ENCODE measurements at regions not wholly inside any gene's neighbourhood (a gene's known extent, or its start where the extent isn't known, plus 50 kb on each side); places are given as distances from the start of the nearest gene placed in this dataset.
A peak's percentile ranks its signal among the peaks of the same experiment; 100 is the strongest.

DNA sequence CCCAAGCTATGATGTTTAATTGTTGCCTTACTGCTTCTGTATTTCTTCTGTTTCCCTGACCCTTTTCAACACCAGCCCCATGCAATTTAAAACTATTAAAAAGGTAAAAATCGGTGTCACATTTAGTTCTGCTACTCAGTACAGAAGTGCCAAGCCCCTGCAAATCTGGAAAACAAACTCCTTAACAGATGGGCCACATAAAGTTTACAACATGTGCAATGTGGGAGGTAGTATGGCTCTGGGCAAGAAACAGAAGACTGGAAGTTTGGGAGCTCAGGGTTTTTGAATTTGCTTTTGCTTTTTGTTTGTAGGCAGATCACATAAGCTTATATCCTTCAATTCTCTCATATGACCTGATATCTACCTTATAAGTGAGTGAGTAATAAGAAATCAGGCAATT lies 404.0 kb upstream of the ATP2B1 start:
- no peak for DNase-seq

DNA sequence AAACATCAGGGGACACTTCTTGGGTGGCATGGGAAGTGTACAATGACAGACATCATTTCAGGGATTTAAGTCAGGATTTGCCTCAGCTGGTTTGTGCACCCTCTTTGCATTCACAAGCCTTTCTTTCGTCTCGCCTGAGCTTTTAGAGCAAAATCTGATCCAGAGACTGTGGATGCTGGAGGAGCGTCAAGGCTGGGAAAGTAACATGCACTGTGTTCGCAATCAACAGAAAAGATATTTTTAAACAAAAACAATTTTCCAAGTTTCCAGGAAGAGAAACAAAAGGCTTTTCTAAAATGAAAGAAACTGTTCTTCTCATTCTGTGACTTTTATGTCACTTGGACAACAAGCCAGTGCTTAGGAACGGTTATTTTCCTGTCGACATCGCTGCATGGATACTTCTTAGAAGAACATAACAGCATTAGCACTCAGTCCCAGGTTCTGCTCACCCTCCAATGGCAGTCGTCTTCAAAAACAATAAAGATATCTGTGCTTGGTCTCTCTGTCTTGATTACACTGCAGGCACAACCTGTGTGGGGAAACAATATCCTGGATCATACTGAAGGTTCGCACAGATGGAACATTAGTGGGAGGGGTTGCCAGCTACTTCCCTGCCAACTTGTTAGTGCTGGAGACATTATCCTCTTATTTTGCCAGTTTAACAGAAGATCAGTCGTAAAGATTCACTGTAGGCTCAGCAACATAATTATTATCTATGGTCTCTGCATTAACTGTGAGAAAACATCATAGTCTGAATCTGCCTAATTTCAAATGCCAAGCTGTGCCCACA lies 403.3 kb upstream of the ATP2B1 start:
- no peak for DNase-seq

DNA sequence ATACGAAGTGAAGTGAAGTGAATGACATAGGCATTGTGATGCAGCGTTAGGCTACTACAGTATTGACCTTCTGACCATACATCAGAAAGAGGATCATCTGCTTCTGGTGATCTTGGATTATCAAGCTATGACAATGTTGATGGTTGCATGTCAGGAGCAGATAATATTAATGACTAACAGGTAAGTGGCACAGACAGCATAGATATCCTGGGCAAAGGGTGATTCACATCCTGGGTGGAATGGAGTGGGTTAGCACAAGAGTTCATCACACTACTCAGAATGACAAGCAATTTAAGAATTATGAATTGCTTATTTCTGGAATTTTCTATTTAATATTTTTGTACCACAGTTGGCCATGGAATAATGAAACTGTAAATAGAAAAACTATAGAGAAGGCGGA lies 397.9 kb upstream of the ATP2B1 start:
- DNase-seq, result no peak

DNA sequence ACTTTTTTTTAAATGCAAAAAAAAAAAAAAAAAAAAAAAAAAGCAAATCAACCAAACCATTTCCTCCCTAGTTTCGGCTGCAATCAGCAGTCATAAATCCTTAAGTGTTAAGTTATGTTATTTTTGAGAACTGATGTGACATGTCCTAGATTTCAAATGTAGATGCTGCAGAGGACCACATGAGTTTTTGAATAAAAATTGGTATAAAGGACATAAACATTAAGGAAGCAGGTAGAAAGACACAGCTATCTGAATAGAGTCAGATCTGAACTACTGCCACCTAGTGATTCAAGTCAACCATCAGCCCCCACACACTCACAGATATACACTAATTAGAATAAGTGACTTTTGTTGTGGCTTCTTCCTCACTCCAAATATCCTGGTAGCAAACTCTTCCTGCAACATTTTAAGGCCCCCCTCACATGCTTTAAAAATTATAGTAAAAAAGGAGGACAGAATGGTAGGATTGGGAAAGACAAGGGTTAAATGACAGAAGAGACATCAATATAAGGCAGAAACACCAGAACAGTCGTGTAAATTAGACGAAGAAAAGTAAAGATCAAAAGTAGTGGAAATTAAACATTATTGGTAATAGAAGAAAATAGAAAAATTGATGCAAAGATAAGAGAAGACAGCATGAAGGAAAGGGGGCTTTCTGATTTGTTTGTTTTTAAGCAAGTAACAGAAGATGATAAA lies 394.5 kb upstream of the ATP2B1 start:
- no peak for DNase-seq

DNA sequence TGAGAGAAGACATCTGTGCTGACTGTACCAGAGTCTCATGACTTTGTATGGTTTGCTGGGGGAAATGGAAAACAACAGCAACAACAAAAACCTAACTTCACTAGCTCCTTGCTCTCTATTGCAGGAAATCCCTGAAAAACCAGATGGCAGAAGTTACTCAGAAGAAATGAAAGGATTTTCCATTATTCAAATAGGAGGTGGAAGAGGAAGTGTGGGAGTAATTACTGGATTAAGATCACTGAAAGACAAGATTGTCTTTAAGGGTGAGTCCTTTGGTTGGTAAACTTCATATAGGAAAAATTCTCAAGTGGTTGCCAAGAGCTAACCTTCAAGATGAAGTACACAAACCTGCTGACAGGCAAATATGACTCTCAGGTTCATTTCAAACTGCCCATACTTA lies 391.9 kb upstream of the ATP2B1 start:
- no peak for DNase-seq

DNA sequence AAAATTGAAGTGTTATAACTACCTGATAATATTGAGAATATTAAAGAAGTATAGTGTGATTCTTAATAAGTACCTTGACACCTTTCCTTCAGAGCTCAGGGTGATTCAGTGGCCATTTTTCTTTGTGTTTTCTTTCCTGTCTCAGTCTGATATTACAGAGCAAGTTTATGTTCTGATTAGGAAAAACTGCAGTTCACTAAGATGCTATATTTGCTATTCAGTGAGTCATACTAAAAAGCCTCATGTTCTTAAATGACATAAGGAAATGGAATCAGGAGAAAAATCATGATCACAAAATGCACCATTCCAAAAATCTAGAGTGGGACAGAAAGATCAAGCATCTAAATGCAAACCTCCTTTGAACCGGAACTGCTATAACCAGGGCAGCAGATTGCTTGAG lies 390.6 kb upstream of the ATP2B1 start:
- no peak for DNase-seq

DNA sequence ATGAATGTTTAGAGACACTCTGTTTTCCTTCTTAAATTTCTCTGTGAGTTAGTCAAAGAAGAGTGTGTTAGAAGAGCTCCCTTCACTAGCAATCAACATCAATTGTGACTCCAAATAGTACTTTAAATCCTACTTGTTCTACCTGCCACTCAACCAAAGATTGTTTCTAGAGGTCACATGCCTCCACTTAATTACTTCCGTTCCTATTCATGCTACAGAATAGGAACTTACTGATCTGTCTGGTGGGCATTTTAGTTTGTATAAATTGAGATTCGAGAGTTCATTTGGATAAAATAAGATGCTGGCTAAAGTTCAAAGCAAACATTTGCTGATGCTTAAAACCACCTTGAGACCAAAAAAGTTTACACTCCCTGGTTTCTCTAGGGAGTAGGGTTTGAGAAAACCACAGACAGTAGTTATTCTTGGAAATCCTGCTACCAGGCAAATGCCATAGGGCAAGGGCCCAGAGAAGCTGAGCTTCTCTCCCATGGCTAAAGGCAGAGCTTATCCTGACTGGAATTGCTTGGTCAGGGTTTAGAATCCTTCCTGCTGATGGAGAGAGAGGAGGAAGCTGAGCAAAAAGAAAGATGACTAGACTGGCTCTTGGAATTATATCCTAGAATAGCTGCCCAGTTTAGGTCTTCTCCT lies 389.6 kb upstream of the ATP2B1 start:
- no peak for DNase-seq

DNA sequence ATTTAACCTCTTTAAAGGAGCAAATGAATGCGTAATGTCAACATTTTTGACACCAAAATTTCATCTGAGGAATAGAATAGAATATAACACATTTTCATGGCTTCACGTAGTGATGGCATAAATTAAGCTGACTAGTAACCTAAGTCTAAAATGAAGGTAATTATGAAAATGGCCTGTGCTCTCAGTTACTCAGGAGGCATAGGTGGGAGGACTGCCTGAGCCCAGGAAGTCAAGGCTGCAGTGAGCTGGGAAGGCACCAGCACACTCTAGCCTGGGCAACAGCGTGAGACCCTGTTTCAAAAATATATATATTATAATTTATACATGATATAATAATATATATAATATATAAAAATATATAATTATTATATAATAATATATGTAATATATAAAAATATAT lies 383.2 kb upstream of the ATP2B1 start:
- DNase-seq, result peak; percentile 40

DNA sequence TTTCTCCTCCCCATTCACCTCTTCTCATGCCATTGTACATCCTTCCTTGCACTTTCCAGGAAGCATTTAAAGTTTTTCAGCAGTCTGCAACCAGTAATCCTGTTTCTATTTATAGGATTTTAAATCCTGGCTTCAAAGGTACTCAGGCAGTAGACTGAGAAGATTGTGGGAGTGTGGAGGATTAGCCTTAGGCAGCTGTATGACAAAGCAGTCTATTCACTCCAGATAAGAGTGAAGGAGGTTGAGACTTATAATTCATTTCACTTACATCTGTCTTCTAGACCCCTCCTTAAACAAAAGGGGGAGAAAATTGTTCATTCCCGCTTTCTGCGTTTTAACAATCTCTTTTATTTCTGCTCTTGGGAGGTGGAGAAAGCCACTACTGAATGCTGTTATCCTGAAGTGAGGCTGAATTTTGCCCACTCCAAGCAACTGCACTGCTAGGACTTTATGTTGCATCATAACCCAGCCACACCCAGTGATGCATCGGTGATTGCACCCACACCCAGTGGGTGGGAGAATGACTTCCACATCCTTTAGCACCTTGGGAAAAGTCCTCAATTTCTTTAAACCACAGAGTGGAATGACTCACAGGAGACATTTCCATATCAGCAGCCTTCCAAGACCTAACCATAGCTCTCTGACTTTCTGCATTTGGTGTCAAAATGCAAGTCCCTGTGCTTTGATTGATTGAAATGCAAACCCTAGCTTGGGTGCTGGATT lies 382.5 kb upstream of the ATP2B1 start:
- no peak for DNase-seq

DNA sequence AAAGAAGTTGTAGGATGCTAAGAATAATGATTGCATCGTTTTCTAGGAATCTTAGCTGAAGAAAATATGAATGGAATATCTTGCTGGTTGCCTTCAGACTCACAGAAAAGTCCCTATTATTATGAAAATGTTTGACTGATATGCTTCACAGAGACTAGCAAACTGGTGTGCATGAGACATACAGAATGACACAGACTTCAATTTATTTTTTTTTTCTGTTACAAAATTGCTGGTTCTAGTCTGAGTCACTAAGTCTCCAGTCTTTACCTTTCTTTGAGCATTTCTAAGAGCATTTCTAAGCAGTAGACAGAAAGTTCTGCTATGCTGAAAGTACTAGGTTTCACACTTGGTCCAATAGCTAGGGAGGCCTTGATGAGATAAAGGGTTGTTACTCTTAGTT lies 377.6 kb upstream of the ATP2B1 start:
- DNase-seq, result no peak

DNA sequence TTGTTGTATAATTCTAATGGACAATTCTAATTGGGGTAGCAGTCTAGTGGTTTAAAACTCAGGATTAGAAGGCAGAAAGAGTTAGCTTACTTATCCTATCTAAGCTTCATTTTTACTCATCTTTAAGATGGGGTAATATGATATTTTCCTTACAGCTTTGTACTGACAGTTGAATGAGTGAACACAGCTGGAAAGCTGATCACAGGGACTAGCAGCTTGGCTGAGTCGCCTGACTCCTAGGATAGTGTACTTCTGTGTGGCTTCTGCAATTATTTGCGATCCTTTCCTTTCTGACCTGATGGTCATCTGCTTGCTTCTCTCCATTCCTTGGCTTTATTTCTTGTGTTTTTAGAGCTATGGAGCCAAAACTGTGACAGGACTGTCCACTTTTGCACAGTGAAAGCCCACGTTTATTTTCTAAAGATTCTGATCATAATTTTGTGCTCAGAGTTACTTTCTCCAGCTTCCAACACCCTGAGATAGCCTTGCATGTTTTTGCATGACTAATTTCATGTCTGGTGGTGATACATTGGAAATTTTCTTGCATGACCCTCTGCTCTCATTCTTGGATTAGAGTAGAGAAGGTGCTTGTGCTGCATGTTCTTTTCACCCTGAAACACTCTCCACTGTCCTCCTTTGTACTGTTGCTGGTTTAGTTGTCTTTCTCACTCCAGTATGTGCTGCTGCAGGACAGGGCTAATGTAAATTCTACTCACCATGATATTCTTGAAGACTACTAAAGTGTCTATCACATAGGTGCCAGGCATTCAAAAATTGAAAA lies 377.0 kb upstream of the ATP2B1 start:
- no peak for DNase-seq

DNA sequence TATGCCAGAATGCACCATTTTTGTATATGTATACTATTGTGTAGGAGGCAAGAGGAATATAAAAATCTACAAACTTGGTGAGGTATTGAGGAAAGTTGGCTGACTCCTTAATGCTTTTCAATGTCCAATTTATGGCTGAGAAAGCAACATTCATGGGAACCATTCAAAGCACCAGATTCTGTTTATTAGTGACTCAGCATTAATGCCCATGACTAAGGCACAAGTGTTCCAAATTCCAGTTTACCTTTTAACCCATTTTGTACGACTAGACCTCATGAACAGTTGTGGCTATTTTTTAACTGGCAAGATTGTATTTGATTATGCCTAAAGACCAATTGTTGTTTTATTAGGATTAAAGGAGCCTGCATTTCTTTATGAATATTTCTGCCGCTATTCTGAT lies 375.4 kb upstream of the ATP2B1 start:
- no peak for DNase-seq

DNA sequence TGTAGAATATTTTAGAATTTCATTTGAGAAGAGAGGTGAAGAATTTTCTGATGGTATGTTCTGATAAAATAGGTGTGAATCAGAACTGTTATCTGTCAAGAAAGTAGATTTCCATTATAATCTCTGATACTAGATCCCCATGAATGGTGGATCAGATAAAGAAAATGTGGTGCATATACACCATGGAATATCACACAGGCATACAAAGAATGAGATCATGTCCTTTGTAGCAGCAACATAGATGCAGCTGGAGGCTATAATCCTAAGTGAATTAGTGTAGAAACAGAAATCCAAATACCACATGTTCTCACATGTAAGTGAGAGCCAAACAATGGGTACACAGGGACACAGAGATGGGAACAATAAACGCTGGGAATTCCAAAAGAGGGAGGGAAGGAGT lies 372.0 kb upstream of the ATP2B1 start:
- no peak for DNase-seq

DNA sequence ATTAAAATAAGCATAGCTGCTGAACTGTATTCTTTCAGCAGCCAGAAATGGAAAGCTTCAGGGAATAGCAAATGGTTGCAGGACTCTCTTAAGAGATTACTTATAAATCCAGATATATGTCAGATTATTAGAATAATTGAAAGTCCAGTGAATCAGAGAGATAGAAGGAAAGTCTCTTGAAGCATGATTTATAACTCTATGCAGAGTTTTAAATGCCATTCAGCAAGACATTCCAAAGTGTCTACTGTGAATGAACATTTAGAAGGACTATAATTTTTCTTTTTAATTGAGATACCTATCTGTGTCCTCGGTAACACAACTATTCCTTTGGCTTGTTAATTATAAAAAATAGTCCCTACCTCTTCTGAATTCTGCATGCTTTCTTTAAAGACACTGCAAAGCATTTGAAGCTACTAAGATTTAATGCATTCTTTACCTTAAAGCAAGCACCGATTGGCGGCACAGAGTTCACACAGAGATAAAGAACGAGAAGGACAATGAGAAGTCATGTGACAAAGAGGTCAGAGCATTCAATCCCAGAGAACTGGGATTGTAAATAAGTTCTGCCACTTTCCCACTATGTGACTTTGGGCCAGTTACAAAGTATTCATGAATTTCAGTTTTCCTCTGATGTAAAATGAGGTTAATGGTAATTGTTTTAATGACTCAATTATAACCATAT lies 371.0 kb upstream of the ATP2B1 start:
- no peak for DNase-seq

DNA sequence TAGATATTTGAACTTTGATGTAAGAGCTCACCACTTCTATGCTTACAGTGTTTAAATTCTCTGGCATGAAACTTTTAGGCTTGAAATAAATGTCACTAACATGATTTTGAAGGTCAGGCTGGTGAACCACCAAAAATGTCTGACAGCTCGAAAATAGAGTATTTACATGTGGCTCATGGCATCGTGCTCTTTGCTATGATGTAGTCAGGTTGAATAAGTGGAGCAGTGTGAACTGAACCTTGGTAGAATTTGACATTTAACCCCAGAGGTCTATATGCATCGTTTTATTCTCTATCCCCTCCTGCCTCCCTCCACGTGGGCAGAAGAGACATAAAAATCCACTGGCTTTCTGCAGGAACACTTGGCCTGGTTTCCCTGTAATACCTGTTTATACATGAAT lies 369.7 kb upstream of the ATP2B1 start:
- no peak for DNase-seq

DNA sequence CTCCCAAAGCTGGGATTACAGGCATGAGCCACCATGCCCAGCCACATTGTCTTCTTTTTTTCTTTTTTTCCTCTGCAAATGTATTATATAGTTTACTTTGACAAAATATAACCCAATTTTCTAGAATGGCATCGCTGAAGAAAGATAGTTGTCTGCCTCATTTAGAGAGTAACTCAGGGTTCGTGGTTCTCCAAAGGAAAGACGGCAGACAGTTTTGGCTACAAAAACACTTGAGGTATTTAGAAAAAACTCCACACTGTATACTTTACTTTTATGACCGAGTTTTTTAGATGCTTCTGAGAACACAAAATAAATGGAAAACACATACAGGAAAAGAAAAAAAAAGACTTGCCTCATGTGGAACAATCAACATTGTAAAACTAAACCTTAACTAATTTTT lies 369.1 kb upstream of the ATP2B1 start:
- DNase-seq, result no peak

DNA sequence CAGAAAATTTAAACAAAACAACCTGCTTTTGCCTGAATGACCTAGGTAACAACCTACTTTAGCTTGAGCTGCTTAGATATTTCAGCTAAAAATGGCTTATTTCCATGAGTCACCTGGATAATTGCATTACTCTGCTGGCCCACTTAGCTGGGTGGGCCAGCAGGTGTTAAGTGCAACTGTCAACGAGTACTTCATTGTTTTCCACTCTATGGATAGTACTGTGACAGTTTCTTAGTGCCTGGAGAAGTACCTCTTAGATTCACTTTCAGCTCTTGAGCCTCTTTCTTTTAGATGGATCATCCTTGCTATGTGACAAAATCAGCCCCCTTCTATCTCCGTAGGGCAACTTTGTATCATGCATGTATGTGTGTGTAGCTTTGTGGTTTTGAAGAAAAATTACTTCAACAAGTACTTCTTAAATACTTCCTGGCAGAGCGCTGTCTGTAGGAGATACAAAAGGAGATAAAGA lies 368.2 kb upstream of the ATP2B1 start:
- DNase-seq, result no peak

DNA sequence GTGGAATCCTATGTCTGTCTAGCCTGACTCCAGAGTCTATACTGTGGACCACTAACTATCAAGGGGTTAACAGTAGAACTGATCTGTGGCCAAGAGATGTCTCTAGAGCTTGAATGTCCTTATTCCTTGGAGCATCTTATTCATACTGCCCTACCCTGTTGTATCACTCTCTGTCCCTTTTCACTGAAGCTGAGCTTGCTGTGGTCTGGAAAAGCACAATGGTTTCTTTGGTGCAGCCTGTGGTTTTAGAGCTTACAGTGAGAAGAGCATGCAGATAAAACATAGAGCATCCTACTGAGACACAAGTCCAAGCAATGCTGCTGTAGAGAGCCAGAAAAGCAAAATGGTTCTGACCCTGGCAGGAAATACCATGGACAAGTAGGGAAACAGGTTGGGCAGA lies 367.0 kb upstream of the ATP2B1 start:
- no peak for DNase-seq

DNA sequence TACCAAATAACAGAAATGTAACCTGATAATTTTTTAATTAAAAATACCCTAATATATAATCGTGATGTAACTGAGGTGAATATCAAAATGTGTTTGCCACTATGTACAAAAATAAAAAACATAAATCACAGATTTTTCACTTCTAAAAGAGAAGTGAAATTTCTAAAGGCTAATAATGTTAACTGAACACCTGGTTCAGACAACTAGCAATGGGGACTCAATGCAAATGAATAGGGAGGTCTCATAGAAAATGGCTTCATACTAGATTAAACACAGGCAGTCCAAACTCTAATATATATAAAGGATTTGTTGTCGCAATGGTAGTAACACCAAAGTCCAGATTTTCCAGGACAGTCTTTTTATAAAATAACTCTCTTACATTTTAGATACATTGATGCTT lies 365.4 kb upstream of the ATP2B1 start:
- no peak for DNase-seq

DNA sequence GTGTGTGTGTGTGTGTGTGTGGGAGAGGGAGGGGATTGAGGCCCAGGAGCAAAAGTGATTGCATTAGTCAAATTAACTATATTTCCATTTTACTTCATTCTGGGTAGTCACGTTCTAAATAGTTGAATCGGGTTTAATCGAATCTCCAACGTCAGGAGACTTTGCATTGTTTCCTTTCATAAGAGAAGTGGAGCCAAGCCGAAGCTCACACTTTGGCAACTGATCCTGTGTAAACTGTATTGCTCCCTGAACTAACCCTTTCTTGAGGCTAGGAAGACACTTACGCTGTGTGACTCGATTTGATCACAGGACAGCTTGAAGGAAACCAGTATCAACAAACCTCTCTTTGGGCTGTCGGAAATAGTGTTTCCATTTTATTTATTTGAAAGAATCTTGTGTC lies 363.4 kb upstream of the ATP2B1 start:
- no peak for DNase-seq

DNA sequence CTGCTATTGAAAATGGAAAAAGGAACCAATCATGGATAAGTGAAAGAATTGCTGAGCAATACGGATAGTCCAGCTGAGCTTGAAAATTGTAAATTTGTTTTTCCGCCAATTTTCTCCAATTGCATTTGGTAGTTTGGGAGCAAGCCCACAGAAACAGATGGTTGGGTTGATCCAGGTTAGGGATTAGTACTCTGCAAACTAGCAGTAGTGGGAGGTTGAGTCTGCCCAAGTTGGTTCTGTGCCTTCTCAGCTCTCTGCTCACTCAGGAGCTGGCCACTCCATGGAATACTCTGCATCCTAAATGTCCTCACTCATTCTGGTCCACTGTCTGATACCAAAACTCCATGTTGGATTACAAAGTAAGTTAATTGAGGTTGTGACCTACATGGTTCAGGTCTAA lies 361.1 kb upstream of the ATP2B1 start:
- DNase-seq, result no peak

DNA sequence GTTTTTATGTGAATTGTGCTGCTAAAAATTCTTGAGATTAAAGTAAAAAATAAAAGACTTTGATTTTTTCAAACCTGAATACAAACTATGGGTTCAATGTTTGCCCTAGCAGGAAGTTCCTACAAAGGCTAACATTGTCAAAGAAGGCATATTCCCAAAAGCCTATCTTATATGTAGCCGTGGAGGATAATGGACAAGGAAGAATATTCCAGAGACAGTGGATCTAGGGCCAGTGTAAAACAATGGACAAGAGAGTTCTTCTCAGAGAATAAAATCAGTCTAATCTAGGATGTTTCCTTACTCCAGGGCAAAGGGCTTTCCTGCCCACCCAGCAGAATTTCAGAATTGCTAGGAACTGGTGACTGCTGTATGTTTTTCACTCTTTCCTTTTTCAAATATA lies 359.2 kb upstream of the ATP2B1 start:
- DNase-seq, result no peak
